Lung (tissue), 11 donors: ENCODE measurements at regions not wholly inside any gene's neighbourhood (a gene's known extent, or its start where the extent isn't known, plus 50 kb on each side); places are given as distances from the start of the nearest gene placed in this dataset.

Experiments used
- ATAC-seq: fragments of 200-7000 bp; cut with Tn5 transposase; one replicate; pipeline ENCODE4 v1.9.1; 2020; ENCODE audit warnings: moderate number of reproducible peaks; ENCODE audit not compliant: insufficient read depth, low FRiP score
- DNase-seq, 3 donors: peaks; one replicate each; pipeline ENCODE4 v3.0.0-alpha.2; 2013 to 2017
- H3K27ac ChIP-seq, 2 donors: one replicate each; pipeline ENCODE4 v1.5.1; 2013; ENCODE audit warnings: mild to moderate bottlenecking in 2 of 2, moderate library complexity in 2 of 2, control low read depth in 1 of 2, inconsistent platforms in 1 of 2, low read depth in 1 of 2, low read length in 1 of 2
- H3K27me3 ChIP-seq, 3 donors: one replicate each; pipeline ENCODE4 v1.5.1; 2013; ENCODE audit warnings: low read length in 2 of 3; ENCODE audit not compliant: control insufficient read depth in 3 of 3, insufficient read depth in 3 of 3
- H3K36me3 ChIP-seq, 4 donors: one replicate each; pipeline ENCODE4 v1.5.1; 2013; ENCODE audit warnings: low read length in 4 of 4, mild to moderate bottlenecking in 1 of 4, moderate library complexity in 1 of 4; ENCODE audit not compliant: control insufficient read depth in 4 of 4, insufficient read depth in 4 of 4
- H3K4me1 ChIP-seq, 5 donors: one replicate each; pipeline ENCODE4 v1.5.1; 2013; ENCODE audit warnings: low read length in 5 of 5, mild to moderate bottlenecking in 2 of 5, moderate library complexity in 1 of 5; ENCODE audit not compliant: control insufficient read depth in 5 of 5, insufficient read depth in 5 of 5
- H3K4me3 ChIP-seq: one replicate; pipeline ENCODE4 v1.5.1; 2013; ENCODE audit warnings: mild to moderate bottlenecking, control low read depth, moderate library complexity
- H3K9ac ChIP-seq, 2 donors: one replicate each; pipeline ENCODE4 v1.5.1; 2013; ENCODE audit warnings: low read length in 2 of 2, control low read depth in 1 of 2; ENCODE audit not compliant: insufficient read depth in 1 of 2
- H3K9me3 ChIP-seq, 4 donors: one replicate each; pipeline ENCODE4 v1.5.1; 2013; ENCODE audit warnings: low read length in 3 of 4, mild to moderate bottlenecking in 1 of 4, moderate library complexity in 1 of 4; ENCODE audit not compliant: control insufficient read depth in 4 of 4, insufficient read depth in 3 of 4
- WGBS, 2 donors: extraction: QIAGEN DNeasy Blood & Tissue Kit; methylation state at CpG; one replicate each; pipeline ENCODE4 v1.1.7; 2013; 5-methylcytosine and 5-hydroxymethylcytosine counted together
- TF ChIP-seq, protein P1 (sequence below): IDR thresholded peaks from 2 replicates; pipeline ENCODE4 v1.5.1; 2012; ENCODE audit warnings: mild to moderate bottlenecking; ENCODE audit errors: control extremely low read depth, extremely low read depth
- donor health status: control.
- donor health status: control.
- donor health status: Bipolar disorder and iron deficiency.
- donor health status: healthy.
- donor health status: DM: yes; HTN: yes; CAD: no.

DNA sequence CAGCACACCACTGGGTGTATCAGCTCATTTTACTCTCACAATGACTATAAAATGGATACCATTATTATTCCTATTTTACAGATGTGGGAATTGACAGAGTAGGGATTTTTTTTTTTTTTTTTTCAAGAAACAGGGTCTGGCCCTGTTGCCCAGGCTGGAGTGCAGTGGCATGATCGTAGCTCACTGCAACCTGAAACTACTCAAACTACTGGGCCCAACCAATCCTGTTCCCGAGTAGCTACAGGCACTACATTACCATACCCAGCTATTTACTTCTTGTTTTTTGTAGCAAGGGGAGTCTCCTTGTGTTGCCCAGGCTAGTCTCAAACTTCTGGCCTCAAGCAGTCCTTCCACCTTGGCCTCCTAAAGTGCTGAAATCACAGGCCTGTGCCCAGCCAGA lies 95.2 kb downstream of the LARP7 start:
- Histone ChIP-seq H3K4me3 (no peak overlapping the region), H3K9me3 (no peaks in the 10 kb centered on the region), H3K9ac (no peak overlapping the region), H3K27ac (no peak overlapping the region), H3K36me3 (no peaks in the 10 kb centered on the region), H3K27me3 (no peaks in the 10 kb centered on the region), H3K4me1 (no peaks in the 10 kb centered on the region)
- DNase-seq = no peak
- WGBS, 2 donors = 80 to 90% methylated on average over 2 of the region's 2 CpGs
- TF ChIP-seq, protein P1, sequence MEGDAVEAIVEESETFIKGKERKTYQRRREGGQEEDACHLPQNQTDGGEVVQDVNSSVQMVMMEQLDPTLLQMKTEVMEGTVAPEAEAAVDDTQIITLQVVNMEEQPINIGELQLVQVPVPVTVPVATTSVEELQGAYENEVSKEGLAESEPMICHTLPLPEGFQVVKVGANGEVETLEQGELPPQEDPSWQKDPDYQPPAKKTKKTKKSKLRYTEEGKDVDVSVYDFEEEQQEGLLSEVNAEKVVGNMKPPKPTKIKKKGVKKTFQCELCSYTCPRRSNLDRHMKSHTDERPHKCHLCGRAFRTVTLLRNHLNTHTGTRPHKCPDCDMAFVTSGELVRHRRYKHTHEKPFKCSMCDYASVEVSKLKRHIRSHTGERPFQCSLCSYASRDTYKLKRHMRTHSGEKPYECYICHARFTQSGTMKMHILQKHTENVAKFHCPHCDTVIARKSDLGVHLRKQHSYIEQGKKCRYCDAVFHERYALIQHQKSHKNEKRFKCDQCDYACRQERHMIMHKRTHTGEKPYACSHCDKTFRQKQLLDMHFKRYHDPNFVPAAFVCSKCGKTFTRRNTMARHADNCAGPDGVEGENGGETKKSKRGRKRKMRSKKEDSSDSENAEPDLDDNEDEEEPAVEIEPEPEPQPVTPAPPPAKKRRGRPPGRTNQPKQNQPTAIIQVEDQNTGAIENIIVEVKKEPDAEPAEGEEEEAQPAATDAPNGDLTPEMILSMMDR = no peak
- ATAC-seq = no peak

DNA sequence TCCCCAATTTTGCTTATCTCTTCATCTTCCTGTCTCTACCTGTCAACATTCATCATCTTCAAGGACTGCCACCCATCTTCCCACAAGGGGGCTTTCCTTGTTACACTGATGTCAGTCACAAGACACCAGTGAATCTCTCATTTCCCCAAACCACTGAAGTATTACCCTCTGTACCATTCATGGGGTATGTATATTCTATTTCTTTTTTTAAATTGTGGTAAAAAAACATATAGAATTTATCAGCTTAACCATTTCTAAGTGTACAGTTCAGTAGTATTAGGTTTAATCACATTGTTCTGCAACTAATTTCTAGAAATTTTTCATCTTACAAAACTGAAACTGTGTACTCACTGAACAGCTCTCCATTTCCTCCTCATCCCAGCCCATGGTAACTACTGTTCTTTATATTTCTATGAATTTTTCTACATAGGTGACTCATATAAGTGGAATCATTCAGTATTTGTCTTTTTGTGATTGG lies 98.6 kb downstream of the LARP7 start:
- no peaks in the 10 kb centered on the region for H3K27me3 ChIP-seq
- no peaks in the 10 kb centered on the region for H3K36me3 ChIP-seq
- no peak for DNase-seq
- H3K27ac ChIP-seq = no peak overlapping the region
- H3K4me3 ChIP-seq = no peak overlapping the region
- no peak for ATAC-seq
- no peaks in the 10 kb centered on the region for H3K9me3 ChIP-seq
- no peaks in the 10 kb centered on the region for H3K4me1 ChIP-seq
- TF ChIP-seq, protein P1 = no peak
- no peak overlapping the region for H3K9ac ChIP-seq

DNA sequence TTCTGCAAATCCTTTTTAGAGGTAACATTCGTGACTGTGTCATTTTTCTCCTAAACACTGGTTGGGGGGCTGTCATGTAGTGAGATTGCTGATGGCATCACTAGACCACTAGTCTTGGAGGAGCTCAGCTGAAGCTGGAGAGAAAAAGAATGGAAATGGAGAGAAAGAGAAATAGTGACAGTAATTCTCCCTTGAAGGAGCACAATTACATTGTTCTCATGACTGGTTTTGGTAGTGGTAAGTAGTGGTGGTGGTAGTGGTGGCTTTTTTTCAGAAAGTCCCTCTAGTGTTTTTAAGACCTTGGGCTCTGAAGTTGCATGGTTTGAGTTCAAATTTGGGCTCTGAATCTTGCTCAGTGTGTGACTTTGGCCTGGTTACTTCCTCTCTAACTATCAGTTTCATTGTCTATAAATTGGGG lies 99.8 kb downstream of the LARP7 start:
- DNase-seq (no peak), ATAC-seq (no peak)
- Histone ChIP-seq H3K9me3 (no peaks in the 10 kb centered on the region), H3K36me3 (no peaks in the 10 kb centered on the region), H3K4me3 (no peak overlapping the region), H3K9ac (no peak overlapping the region), H3K4me1 (no peaks in the 10 kb centered on the region), H3K27ac (no peak overlapping the region), H3K27me3 (no peaks in the 10 kb centered on the region)
- TF ChIP-seq, protein P1 = no peak
- WGBS, 2 donors = 60 to 68% methylated on average over 1 of the region's 1 CpG

DNA sequence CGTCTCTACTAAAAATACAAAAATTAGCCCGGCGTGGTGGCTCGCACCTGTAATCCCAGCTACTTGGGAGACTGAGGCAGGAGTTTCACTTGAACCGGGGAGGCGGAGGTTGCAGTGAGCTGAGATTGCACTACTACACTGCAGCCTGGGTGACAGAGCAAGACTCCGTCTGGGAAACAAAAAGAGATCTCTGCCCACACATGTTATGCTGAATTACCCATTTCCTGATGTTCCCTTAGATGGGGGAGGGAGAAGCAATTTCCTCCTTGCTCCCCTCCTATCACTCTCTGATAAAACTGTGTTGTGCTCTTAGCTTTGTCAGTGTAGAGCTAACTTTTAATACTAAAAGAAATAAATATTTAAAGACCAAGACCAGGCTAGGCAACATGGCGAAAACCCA lies 102.5 kb downstream of the LARP7 start:
- Histone ChIP-seq H3K36me3 (no peaks in the 10 kb centered on the region), H3K4me3 (no peak overlapping the region), H3K27me3 (no peaks in the 10 kb centered on the region), H3K9ac (no peak overlapping the region), H3K9me3 (no peaks in the 10 kb centered on the region), H3K4me1 (peaks cover 0 to 3% (median 0%) of the 10 kb centered on the region in 5 donors), H3K27ac (no peak overlapping the region)
- TF ChIP-seq, protein P1 = no peak
- 87 to 89% methylated on average over 8 of the region's 8 CpGs for WGBS, 2 donors
- no peak for DNase-seq
- no peak for ATAC-seq
